ENCODE measurements at regions not wholly inside any gene's neighbourhood (a gene's known extent, or its start where the extent isn't known, plus 50 kb on each side); places are given as distances from the start of the nearest gene placed in this dataset.

- no peak for DNase-seq
Observed at GRCh38 chr4:155512817-155513216, 136.1 kb upstream of the MAP9 start.

- DNase-seq: no peak
Observed at GRCh38 chr4:155512046-155512445, 135.3 kb upstream of the MAP9 start.

GRCh38 chr4:155510771-155511170 lies 134.0 kb upstream of the MAP9 start:
- DNase-seq: no peak

GRCh38 chr4:155509555-155509954 lies 132.8 kb upstream of the MAP9 start:
- no peak for DNase-seq

- no peak for DNase-seq
Observed at GRCh38 chr4:155506745-155507144, 130.0 kb upstream of the MAP9 start.

GRCh38 chr4:155505321-155505720 lies 128.6 kb upstream of the MAP9 start:
- no peak for DNase-seq

GRCh38 chr4:155497306-155497705 lies 120.5 kb upstream of the MAP9 start:
- no peak for DNase-seq

GRCh38 chr4:155496294-155496626 lies 119.5 kb upstream of the MAP9 start:
- DNase-seq: no peak

- DNase-seq: no peak
Observed at GRCh38 chr4:155495572-155496293, 119.0 kb upstream of the MAP9 start.

GRCh38 chr4:155494037-155494718 lies 117.4 kb upstream of the MAP9 start:
- no peak for DNase-seq

- DNase-seq: no peak
Observed at GRCh38 chr4:155491336-155492120, 114.8 kb upstream of the MAP9 start.

GRCh38 chr4:155489271-155489670 lies 112.5 kb upstream of the MAP9 start:
- DNase-seq: no peak

- DNase-seq: no peak
Observed at GRCh38 chr4:155488691-155489090, 111.9 kb upstream of the MAP9 start.

- DNase-seq: no peak
Observed at GRCh38 chr4:155487210-155487609, 110.4 kb upstream of the MAP9 start.

- no peak for DNase-seq
Observed at GRCh38 chr4:155481150-155481549, 104.4 kb upstream of the MAP9 start.

GRCh38 chr4:155479835-155480234 lies 103.1 kb upstream of the MAP9 start:
- DNase-seq: no peak

GRCh38 chr4:155478336-155478835 lies 101.6 kb upstream of the MAP9 start:
- DNase-seq: no peak

GRCh38 chr4:155474758-155475157 lies 98.0 kb upstream of the MAP9 start:
- DNase-seq: no peak

GRCh38 chr4:155473420-155474095 lies 96.8 kb upstream of the MAP9 start:
- DNase-seq: no peak

- no peak for DNase-seq
Observed at GRCh38 chr4:155468282-155468681, 91.5 kb upstream of the MAP9 start.

GRCh38 chr4:155450676-155451075 lies 73.9 kb upstream of the MAP9 start:
- DNase-seq: no peak

- DNase-seq: no peak
Observed at GRCh38 chr4:155445306-155445705, 68.5 kb upstream of the MAP9 start.

- no peak for DNase-seq
Observed at GRCh38 chr4:155444721-155445120, 68.0 kb upstream of the MAP9 start.
